PC-9 (cell line): ENCODE measurements at regions not wholly inside any gene's neighbourhood (a gene's known extent, or its start where the extent isn't known, plus 50 kb on each side); places are given as distances from the start of the nearest gene placed in this dataset.

Source experiments
- CTCF ChIP-seq: fragments of 200-600 bp; sonication (generic); conservative IDR thresholded peaks from 2 replicates; pipeline ENCODE4 v1.6.1; 2017; ENCODE audit warnings: mixed run types, antibody characterized with exemption, mild to moderate bottlenecking, moderate library complexity
- EZH2 ChIP-seq: fragments of 200-600 bp; sonication (generic); IDR thresholded peaks from 2 replicates; pipeline ENCODE4 v1.8.0; 2017; ENCODE audit warnings: antibody characterized with exemption, low read depth

- TF ChIP-seq CTCF (no peak), EZH2 (no peak)
Observed at GRCh38 chr5:106699796-106700195, 970.9 kb downstream of the EFNA5 start.
